ENCODE measurements at regions not wholly inside any gene's neighbourhood (a gene's known extent, or its start where the extent isn't known, plus 50 kb on each side); places are given as distances from the start of the nearest gene placed in this dataset.

DNA sequence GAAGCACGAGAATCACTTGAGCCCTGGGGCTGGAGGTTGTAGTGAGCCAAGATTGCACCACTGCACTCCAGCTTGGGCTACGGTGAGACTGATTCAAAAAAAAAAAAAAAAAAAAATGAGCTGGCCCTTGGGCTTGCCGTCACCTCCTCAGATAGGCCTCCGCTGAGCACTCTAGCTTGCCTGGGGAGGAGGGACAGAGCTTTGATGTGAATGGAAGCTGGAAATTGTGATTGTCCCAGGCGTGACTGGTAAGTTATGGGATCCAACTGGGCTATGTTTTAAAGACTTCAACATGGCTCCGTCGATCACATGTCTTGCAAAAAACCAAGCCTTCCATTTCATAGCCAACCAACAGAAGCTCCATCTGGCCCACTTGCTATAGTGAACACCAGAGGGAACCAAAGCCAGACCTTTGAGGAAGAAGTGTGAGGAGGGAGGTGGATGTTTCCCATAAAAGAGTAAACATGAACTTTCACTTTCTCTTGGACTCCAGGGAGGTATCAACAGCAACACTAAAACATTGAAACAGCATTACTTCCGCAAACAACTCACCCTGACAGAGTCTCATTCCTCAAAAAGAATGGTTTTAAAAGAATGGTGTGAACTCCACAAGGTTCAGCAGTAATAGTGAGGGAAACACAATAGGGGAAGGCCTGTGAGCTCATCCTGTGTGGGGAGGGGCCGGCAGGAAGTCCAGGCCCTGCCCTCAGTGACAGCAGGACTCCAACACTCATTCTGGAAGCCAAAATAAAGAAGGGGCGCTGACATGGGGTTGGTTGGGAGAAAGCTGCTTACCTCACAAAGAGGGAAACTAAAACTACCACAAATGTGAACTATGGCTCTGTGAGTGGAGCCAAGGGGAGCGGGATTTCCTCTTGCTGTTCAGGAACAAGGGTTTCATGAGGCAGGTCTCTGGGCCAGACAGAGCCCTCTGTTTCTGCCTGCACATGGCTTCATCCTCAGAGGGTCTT lies 59.2 kb upstream of the IL12A start (continued):
- TF ChIP-seq ZNF263 (CRISPR knock-in tag; IDR thresholded peaks at IDR 0.05; ENCODE audit: borderline replicate concordance) = peak; percentile 72
- no peak for TF ChIP-seq ZFP30 (CRISPR knock-in tag; IDR thresholded peaks at IDR 0.05; ENCODE audit: borderline replicate concordance)
- no peak for TF ChIP-seq NR1H2 (CRISPR knock-in tag; IDR thresholded peaks at IDR 0.05)

- no peak for ATAC-seq
- Histone ChIP-seq H3K9me3 (replicated peaks; ENCODE audit: control insufficient read depth, insufficient read depth, low read depth, low read length) (no peaks in the 10 kb centered on the region), H3K9ac (ENCODE audit: insufficient read depth in 1 of 2, low read depth in 2 of 2, low read length in 2 of 2) (no peak overlapping the region), H3K4me2 (ENCODE audit: insufficient read depth, low read length) (no peak overlapping the region), H2AFZ (ENCODE audit: low read depth, low read length) (no peak overlapping the region), H3K4me1 (replicated peaks in 1 of 2; ENCODE audit: control insufficient read depth in 2 of 2, insufficient read depth in 2 of 2, low read length in 2 of 2) (no peaks in the 10 kb centered on the region), H3K9me1 (ENCODE audit: control insufficient read depth, insufficient read depth, low read length) (no peaks in the 10 kb centered on the region), H4K20me1 (replicated peaks; ENCODE audit: control insufficient read depth, insufficient read depth, low read length) (no peaks in the 10 kb centered on the region), H3K4me3 (no peak overlapping the region), H3K36me3 (ENCODE audit: control insufficient read depth, insufficient read depth, low read length) (no peaks in the 10 kb centered on the region), H3K27me3 (ENCODE audit: control insufficient read depth in 2 of 2, insufficient read depth in 2 of 2, low read length in 2 of 2) (no peaks in the 10 kb centered on the region), H3K79me2 (ENCODE audit: control insufficient read depth, insufficient read depth, low read length) (no peaks in the 10 kb centered on the region), H3K27ac (ENCODE audit: extremely low read depth, low read depth, low read length) (no peak overlapping the region)
- ChIA-PET CTCF (ENCODE audit: low intra/inter-chr PET ratio) (no interaction called here), POLR2A (no interaction called here)
- intact Hi-C loops (cut with micrococcal nuclease) (no loop called here), in situ Hi-C loops (cut with MboI) (no loop called here)
- no TSS peak for BruUV-seq (replicated peaks)
- no peak for DNase-seq (ENCODE audit: extremely low read depth in 1 of 4, low spot score in 3 of 4)
- FAIRE-seq = no peak
- TF ChIP-seq NUFIP1 (IDR thresholded peaks at IDR 0.05; ENCODE audit: partially characterized antibody) (no peak), ZFP36 (IDR thresholded peaks at IDR 0.05; ENCODE audit: low read depth, low read length, partially characterized antibody) (peak; percentile 82), CEBPZ (IDR thresholded peaks at IDR 0.05; ENCODE audit: borderline replicate concordance, low read depth, low read length) (0 out of 2 replicates have a peak, but pooled peaks have one; percentile 20), TRIM28 (IDR thresholded peaks at IDR 0.05) (0 out of 2 replicates have a peak, but pooled peaks have one; percentile 38), RAD21 (CRISPR knock-in tag; conservative IDR thresholded peaks at IDR 0.05 in 1 of 2, IDR thresholded peaks at IDR 0.05 in 1 of 2) (no peak), CBX5 (IDR thresholded peaks at IDR 0.05; ENCODE audit: borderline replicate concordance, low read depth) (0 out of 2 replicates have a peak, but pooled peaks have one; percentile 22), RBM39 (optimal IDR thresholded peaks at IDR 0.05; ENCODE audit: low read depth, low read length) (no peak), ZNF143 (CRISPR knock-in tag; IDR thresholded peaks at IDR 0.05) (no peak)
Observed at GRCh38 chr3:159934216-159934615, 54.4 kb upstream of the IL12A start.
